K562 (cell line): ENCODE measurements at regions not wholly inside any gene's neighbourhood (a gene's known extent, or its start where the extent isn't known, plus 50 kb on each side); places are given as distances from the start of the nearest gene placed in this dataset.

Experiments used
- ATAC-seq: fragments of 200-7000 bp; cut with Tn5 transposase; 3 replicates; pipeline ENCODE4 v1.9.1; 2020; ENCODE audit warnings: moderate library complexity
- BruUV-seq: library from RNA; stranded (reverse); fragments of 400-500 nt; replicated peaks from 2 replicates; lab custom pipeline; 2021; lab: Mats Ljungman, UMichigan
- CTCF ChIA-PET: fragments of 300-600 bp; formaldehyde crosslinking; extraction: SDS; loops from one replicate; lab custom pipeline; 2021; ENCODE audit warnings: low intra/inter-chr PET ratio; lab: Yijun Ruan, JAX
- POLR2A ChIA-PET: fragments of 300-600, 350-650 bp; sonication (Branson Sonifier 250); formaldehyde crosslinking; extraction: SDS; loops from one replicate; lab custom pipeline; 2021; ENCODE audit warnings: antibody characterized with exemption, inconsistent platforms; lab: Yijun Ruan, JAX
- DNase-seq, 4 experiments: peaks; one replicate each; pipeline versions ENCODE4 v3.0.0 to v3.0.0-alpha.2; 2011 to 2018; ENCODE audit warnings: low spot score in 3 of 4, mixed read lengths in 3 of 4; ENCODE audit errors: extremely low read depth in 1 of 4
- FAIRE-seq: peaks from 2 replicates; lab custom pipeline; 2011; peaks lifted over from hg19 to GRCh38; lab: Jason Lieb, UNC
- H2AFZ ChIP-seq: 2 replicates; pipeline ENCODE4 v1.6.0; 2011; ENCODE audit warnings: low read depth, low read length, control low read depth, inconsistent platforms
- H3K27ac ChIP-seq: fragments of 200-600 bp; 3 replicates; pipeline ENCODE4 v1.8.0; 2011; ENCODE audit warnings: low read depth, mild to moderate bottlenecking, control low read depth, inconsistent platforms, low read length, moderate library complexity, mixed read lengths; ENCODE audit errors: extremely low read depth
- H3K27me3 ChIP-seq, 2 experiments: fragments of 300-600 bp in 1 of 2; 2 replicates in 1 of 2; 3 replicates in 1 of 2; pipeline versions ENCODE4 v1.6.0 to v1.8.0; 2011; ENCODE audit warnings: inconsistent platforms in 2 of 2, low read length in 2 of 2, mild to moderate bottlenecking in 1 of 2, mixed read lengths in 1 of 2, moderate library complexity in 1 of 2; ENCODE audit not compliant: control insufficient read depth in 2 of 2, insufficient read depth in 2 of 2
- H3K36me3 ChIP-seq: fragments of 300-600 bp; 3 replicates; pipeline ENCODE4 v1.8.0; 2011; ENCODE audit warnings: mild to moderate bottlenecking, low read length, inconsistent platforms; ENCODE audit not compliant: control insufficient read depth, insufficient read depth
- H3K4me1 ChIP-seq, 2 experiments: fragments of 200-600 bp in 1 of 2; replicated peaks in 1 of 2; 2 replicates in 1 of 2; 3 replicates in 1 of 2; pipeline versions ENCODE4 v1.5.1 to v1.8.0; 2011; ENCODE audit warnings: inconsistent platforms in 2 of 2, low read length in 2 of 2, mild to moderate bottlenecking in 1 of 2, mixed read lengths in 1 of 2, moderate library complexity in 1 of 2; ENCODE audit not compliant: control insufficient read depth in 2 of 2, insufficient read depth in 2 of 2
- H3K4me2 ChIP-seq: 2 replicates; pipeline ENCODE4 v1.6.1; 2011; ENCODE audit warnings: low read length, control low read depth, inconsistent platforms, mixed read lengths; ENCODE audit not compliant: insufficient read depth
- H3K4me3 ChIP-seq: fragments of 200-600 bp; sonication (generic), shearing (Covaris generic); 2 replicates; pipeline ENCODE4 v1.5.1; 2016; ENCODE audit warnings: control low read depth, inconsistent platforms
- H3K79me2 ChIP-seq: fragments of 200-600 bp; 3 replicates; pipeline ENCODE4 v1.8.0; 2011; ENCODE audit warnings: low read length, inconsistent platforms; ENCODE audit not compliant: control insufficient read depth, insufficient read depth
- H3K9ac ChIP-seq, 2 experiments: 2 replicates each; pipeline versions ENCODE4 v1.6.0 to v1.6.1; 2011; ENCODE audit warnings: low read depth in 2 of 2, low read length in 2 of 2, control low read depth in 1 of 2, inconsistent platforms in 1 of 2, mild to moderate bottlenecking in 1 of 2, mixed read lengths in 1 of 2; ENCODE audit not compliant: insufficient read depth in 1 of 2
- H3K9me1 ChIP-seq: one replicate; pipeline ENCODE4 v1.6.0; 2011; ENCODE audit warnings: inconsistent platforms, mild to moderate bottlenecking, low read length, moderate library complexity; ENCODE audit not compliant: control insufficient read depth, insufficient read depth
- H3K9me3 ChIP-seq: replicated peaks from 2 replicates; pipeline ENCODE4 v1.5.1; 2011; ENCODE audit warnings: low read depth, low read length, inconsistent platforms; ENCODE audit not compliant: control insufficient read depth, insufficient read depth
- H4K20me1 ChIP-seq: replicated peaks from 2 replicates; pipeline ENCODE4 v1.6.1; 2011; ENCODE audit warnings: low read length, inconsistent platforms, mixed read lengths; ENCODE audit not compliant: control insufficient read depth, insufficient read depth
- ATF3 ChIP-seq, 2 experiments: fragments of 450-650 bp in 1 of 2; sonication (generic) in 1 of 2; formaldehyde crosslinking in 1 of 2; IDR thresholded peaks in 1 of 2; conservative IDR thresholded peaks in 1 of 2; 2 replicates each; pipeline versions ENCODE4 v1.6.1 to v1.8.1; 2016 to 2023; ENCODE audit warnings: mild to moderate bottlenecking in 2 of 2, moderate library complexity in 2 of 2, inconsistent platforms in 1 of 2, missing genetic modification reagents in 1 of 2
- ELK3 ChIP-seq: fragments of 450-650 bp; formaldehyde crosslinking; IDR thresholded peaks from 2 replicates; pipeline ENCODE4 v1.4.0; 2020; ENCODE audit warnings: mild to moderate bottlenecking
- FUS ChIP-seq: fragments of 200-400 bp; formaldehyde crosslinking; optimal IDR thresholded peaks from 2 replicates; pipeline ENCODE3; 2017; ENCODE audit warnings: low read depth, low read length
- HNRNPH1 ChIP-seq: fragments of 200-400 bp; formaldehyde crosslinking; optimal IDR thresholded peaks from 2 replicates; pipeline ENCODE3; 2017; ENCODE audit warnings: low read depth, mild to moderate bottlenecking, low read length, moderate library complexity
- KDM2B ChIP-seq: fragments of 250-450 bp; sonication (Bioruptor Pico); IDR thresholded peaks from 2 replicates; pipeline ENCODE4 v1.8.0; 2021; ENCODE audit warnings: mild to moderate bottlenecking, moderate library complexity
- MEF2A ChIP-seq: IDR thresholded peaks from 2 replicates; pipeline ENCODE4 v1.6.1; 2011; ENCODE audit warnings: low read depth, mild to moderate bottlenecking, low read length, moderate library complexity; ENCODE audit not compliant: control insufficient read depth
- MTA3 ChIP-seq: fragments of 450-650 bp; formaldehyde crosslinking; IDR thresholded peaks from 2 replicates; pipeline ENCODE4 v1.6.1; 2017; ENCODE audit warnings: mild to moderate bottlenecking, borderline replicate concordance
- NR2C1 ChIP-seq, 2 experiments: fragments of 450-650 bp; IDR thresholded peaks; 2 replicates each; pipeline ENCODE4 v1.6.1; 2017; ENCODE audit warnings: mild to moderate bottlenecking in 2 of 2, antibody characterized with exemption in 1 of 2, inconsistent platforms in 1 of 2, missing compliant biosample characterization in 1 of 2, missing genetic modification characterization in 1 of 2
- POLR3A ChIP-seq: IDR thresholded peaks from 2 replicates; pipeline ENCODE4 v1.6.1; 2011; ENCODE audit warnings: borderline replicate concordance, mild to moderate bottlenecking, moderate library complexity; ENCODE audit not compliant: insufficient read length, insufficient read depth; ENCODE audit errors: extremely low read depth
- PYGO2 ChIP-seq: fragments of 450-650 bp; IDR thresholded peaks from 2 replicates; pipeline ENCODE4 v1.6.1; 2016; ENCODE audit warnings: mild to moderate bottlenecking, missing genetic modification characterization, moderate library complexity, missing compliant biosample characterization
- RBM22 ChIP-seq: fragments of 200-400 bp; formaldehyde crosslinking; IDR thresholded peaks from 2 replicates; pipeline ENCODE4 v1.6.1; 2018; ENCODE audit warnings: low read length, low read depth; ENCODE audit not compliant: poor library complexity, severe bottlenecking
- WGBS: fragments of 100-300 bp; shearing (Covaris generic); methylation state at CpG from one replicate; pipeline ENCODE4 v1.1.6; 2016; ENCODE audit warnings: low coverage, mixed read lengths; ENCODE audit not compliant: insufficient coverage; ENCODE audit errors: missing lambda C conversion rate; 5-methylcytosine and 5-hydroxymethylcytosine counted together
- in situ Hi-C: fragments of 300-500 bp; cut with MboI; formaldehyde crosslinking; loops from 4 replicates; pipeline ENCODE4 v1.15.0; 2018; ENCODE audit warnings: inconsistent platforms, mixed read lengths
- intact Hi-C: fragments of 100-400 bp; cut with micrococcal nuclease; formaldehyde crosslinking; loops from 2 replicates; pipeline ENCODE4 v1.14.2; 2022
- TF ChIP-seq, protein P1 (sequence below), 3 experiments: fragments of 200-800 bp in 1 of 3; sonication (Bioruptor generic) in 1 of 3; sonication (generic) in 1 of 3; formaldehyde crosslinking in 1 of 3; IDR thresholded peaks; 2 replicates each; pipeline versions ENCODE4 v1.6.1 to v1.8.0; 2016 to 2022; ENCODE audit warnings: mild to moderate bottlenecking in 2 of 3, missing compliant biosample characterization in 2 of 3, missing genetic modification characterization in 2 of 3, missing genetic modification reagents in 1 of 3

DNA sequence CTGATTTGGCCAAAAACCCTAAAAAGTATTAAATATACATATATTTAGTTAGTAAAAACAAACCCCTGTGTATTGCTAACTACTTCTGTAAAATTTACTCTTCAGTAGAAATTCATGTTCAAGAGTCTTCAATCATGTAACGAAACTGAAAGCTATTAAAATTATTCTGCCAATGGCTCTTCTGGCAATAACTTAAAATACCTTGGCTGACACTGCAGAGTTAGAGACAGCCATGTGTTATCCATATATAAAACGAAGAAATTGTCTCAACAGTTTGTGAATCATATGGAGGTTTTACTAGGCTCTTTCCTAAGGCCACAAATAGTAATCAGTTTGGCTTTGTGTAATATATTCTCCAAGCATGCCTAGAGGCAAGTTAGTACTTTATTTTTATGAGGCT, 357.2 kb downstream of the COL11A1 start:
- H3K9me1 ChIP-seq, result no peaks in the 10 kb centered on the region
- H3K79me2 ChIP-seq, result no peaks in the 10 kb centered on the region
- no peak overlapping the region for H3K9ac ChIP-seq
- H3K9me3 ChIP-seq, result no peaks in the 10 kb centered on the region
- 0% methylated on average over 2 of the region's 2 CpGs for whole genome bisulfite sequencing
- POLR2A ChIA-PET, result no interaction called here
- FAIRE-seq (no peak), ATAC-seq (no peak), DNase-seq (no peak)
- TF ChIP-seq, protein P1, sequence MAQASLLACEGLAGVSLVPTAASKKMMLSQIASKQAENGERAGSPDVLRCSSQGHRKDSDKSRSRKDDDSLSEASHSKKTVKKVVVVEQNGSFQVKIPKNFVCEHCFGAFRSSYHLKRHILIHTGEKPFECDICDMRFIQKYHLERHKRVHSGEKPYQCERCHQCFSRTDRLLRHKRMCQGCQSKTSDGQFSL (CRISPR knock-in tag; IDR thresholded peaks at IDR 0.05), result no peak
- TF ChIP-seq, protein P1 (tag; IDR thresholded peaks at IDR 0.05), result no peak
- no peak overlapping the region for H3K4me3 ChIP-seq
- CTCF ChIA-PET, result no interaction called here
- no peaks in the 10 kb centered on the region for H3K27me3 ChIP-seq
- H3K4me2 ChIP-seq, result no peak overlapping the region
- H3K27ac ChIP-seq, result no peak overlapping the region
- in situ Hi-C loops (no loop called here), intact Hi-C loops (no loop called here)
- no peak overlapping the region for H2AFZ ChIP-seq
- no peaks in the 10 kb centered on the region for H3K4me1 ChIP-seq
- H3K36me3 ChIP-seq, result no peaks in the 10 kb centered on the region
- BruUV-seq, result no TSS peak
- H4K20me1 ChIP-seq, result no peaks in the 10 kb centered on the region

DNA sequence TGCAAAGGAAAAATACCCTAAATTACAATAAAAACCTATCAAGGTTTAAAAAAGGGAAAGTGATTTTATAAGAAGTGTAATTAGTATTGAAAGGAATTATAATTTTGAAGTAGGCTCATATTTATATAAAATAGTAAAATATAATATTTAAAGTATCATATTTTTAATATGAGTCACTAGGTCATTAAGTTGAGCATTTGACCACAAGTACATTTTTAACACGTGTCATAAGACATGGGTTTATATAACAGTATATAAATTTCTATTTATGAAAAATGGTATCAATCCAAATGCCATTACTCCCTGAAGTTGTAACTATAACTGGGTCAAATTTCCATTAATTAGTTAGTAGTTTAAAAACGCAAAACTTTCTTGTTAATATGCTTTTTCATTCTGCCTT, 365.9 kb downstream of the COL11A1 start:
- BruUV-seq, result no TSS peak
- FAIRE-seq (no peak), ATAC-seq (no peak), DNase-seq (no peak)
- intact Hi-C loops (no loop called here), in situ Hi-C loops (no loop called here)
- H3K4me2 ChIP-seq, result no peak overlapping the region
- no peak overlapping the region for H3K27ac ChIP-seq
- 0% methylated on average over 2 of the region's 2 CpGs for WGBS
- H3K4me3 ChIP-seq, result no peak overlapping the region
- no peaks in the 10 kb centered on the region for H3K4me1 ChIP-seq
- no peak overlapping the region for H2AFZ ChIP-seq
- ChIA-PET POLR2A (no interaction called here), CTCF (no interaction called here)
- no peaks in the 10 kb centered on the region for H3K36me3 ChIP-seq
- no peaks in the 10 kb centered on the region for H3K9me1 ChIP-seq
- H4K20me1 ChIP-seq, result no peaks in the 10 kb centered on the region
- no peaks in the 10 kb centered on the region for H3K79me2 ChIP-seq
- no peak overlapping the region for H3K9ac ChIP-seq
- H3K9me3 ChIP-seq, result no peaks in the 10 kb centered on the region; the same call in 1 of the 2 replicates
- H3K27me3 ChIP-seq, result no peaks in the 10 kb centered on the region
- no peak for TF ChIP-seq PYGO2 (tag)
- TF ChIP-seq POLR3A, result no peak
- no peak for TF ChIP-seq MTA3
- TF ChIP-seq ELK3 (CRISPR knock-in tag), result no peak
- no peak for TF ChIP-seq KDM2B (CRISPR knock-in tag)
- TF ChIP-seq MEF2A, result no peak
- no peak for TF ChIP-seq ATF3 (IDR thresholded peaks at IDR 0.05)
- no peak for TF ChIP-seq ATF3 (CRISPR knock-in tag; conservative IDR thresholded peaks at IDR 0.05)
- no peak for TF ChIP-seq FUS
- no peak for TF ChIP-seq HNRNPH1
- no peak for TF ChIP-seq RBM22
- no peak for TF ChIP-seq NR2C1 (IDR thresholded peaks at IDR 0.05)
- no peak for TF ChIP-seq NR2C1 (tag; IDR thresholded peaks at IDR 0.05)
